H1 (cell line): ENCODE measurements at regions not wholly inside any gene's neighbourhood (a gene's known extent, or its start where the extent isn't known, plus 50 kb on each side); places are given as distances from the start of the nearest gene placed in this dataset.
"Not testable (repeated sequence)": the region's sequence is repeated elsewhere in the genome, so short reads cannot be mapped to it uniquely, and the experiment has no call there.

Experiments
- CTCF ChIA-PET: fragments of 300-600 bp; sonication (Branson Sonifier 250); formaldehyde crosslinking; loops from one replicate; lab custom pipeline; 2021; ENCODE audit not compliant: partially characterized antibody; lab: Charles Lee
- POLR2A ChIA-PET: fragments of 300-600 bp; sonication (Branson Sonifier 250); formaldehyde crosslinking; loops from one replicate; lab custom pipeline; 2021; ENCODE audit warnings: inconsistent platforms; ENCODE audit not compliant: partially characterized antibody; lab: Charles Lee
- DNase-seq, 2 experiments: peaks; one replicate each; pipeline versions ENCODE4 v3.0.0 to v3.0.0-alpha.2; 2010 to 2022; ENCODE audit warnings: low spot score in 2 of 2, low read depth in 1 of 2, mixed read lengths in 1 of 2
- FAIRE-seq: peaks from 2 replicates; lab custom pipeline; 2011; peaks lifted over from hg19 to GRCh38; lab: Jason Lieb, UNC
- H2AFZ ChIP-seq: 2 replicates; pipeline ENCODE4 v1.8.1; 2012; ENCODE audit warnings: low read length, inconsistent platforms
- H2AK5ac ChIP-seq: 2 replicates; pipeline ENCODE4 v1.6.1; 2013; ENCODE audit warnings: low read depth, low read length
- H2BK120ac ChIP-seq: replicated peaks from 2 replicates; pipeline ENCODE3; 2013; ENCODE audit warnings: low read depth, low read length, inconsistent platforms
- H2BK12ac ChIP-seq: 2 replicates; pipeline ENCODE4 v1.6.1; 2013; ENCODE audit warnings: low read depth, low read length
- H2BK15ac ChIP-seq: 2 replicates; pipeline ENCODE4 v1.6.1; 2013; ENCODE audit warnings: low read length
- H2BK20ac ChIP-seq: 2 replicates; pipeline ENCODE4 v1.6.1; 2013; ENCODE audit warnings: low read length
- H2BK5ac ChIP-seq: 2 replicates; pipeline ENCODE4 v1.6.1; 2013; ENCODE audit warnings: low read depth, low read length
- H3K14ac ChIP-seq: 2 replicates; pipeline ENCODE4 v1.6.1; 2013; ENCODE audit warnings: inconsistent platforms; ENCODE audit not compliant: insufficient read length
- H3K18ac ChIP-seq: 2 replicates; pipeline ENCODE4 v1.6.1; 2013; ENCODE audit warnings: low read length; ENCODE audit errors: extremely low read depth
- H3K23ac ChIP-seq: 2 replicates; pipeline ENCODE4 v1.6.1; 2013; ENCODE audit warnings: inconsistent platforms; ENCODE audit not compliant: insufficient read length
- H3K23me2 ChIP-seq: 2 replicates; pipeline ENCODE4 v1.6.1; 2013; ENCODE audit warnings: low read depth, low read length
- H3K27ac ChIP-seq: 2 replicates; pipeline ENCODE4 v1.6.1; 2011; ENCODE audit warnings: low read depth, low read length, inconsistent platforms
- H3K27me3 ChIP-seq, 4 experiments: replicated peaks in 1 of 4; 1 replicate in 1 of 4; 2 replicates in 3 of 4; pipeline versions ENCODE4 v1.6.1 to v1.8.1; 2011 to 2013; ENCODE audit warnings: low read length in 3 of 4, mild to moderate bottlenecking in 3 of 4, inconsistent platforms in 2 of 4, mixed read lengths in 2 of 4, moderate library complexity in 1 of 4; ENCODE audit not compliant: control insufficient read depth in 3 of 4, insufficient read depth in 3 of 4; ENCODE audit errors: extremely low read depth in 1 of 4
- H3K36me3 ChIP-seq, 4 experiments: 2 replicates each; pipeline versions ENCODE4 v1.6.1 to v1.8.1; 2011 to 2013; ENCODE audit warnings: mild to moderate bottlenecking in 4 of 4, low read length in 3 of 4, moderate library complexity in 2 of 4, control low read depth in 1 of 4, inconsistent platforms in 1 of 4; ENCODE audit not compliant: insufficient read depth in 4 of 4, control insufficient read depth in 2 of 4
- H3K4ac ChIP-seq: replicated peaks from 2 replicates; pipeline ENCODE3; 2013; ENCODE audit warnings: low read length, low read depth, mixed read lengths, inconsistent platforms; ENCODE audit not compliant: insufficient read length
- H3K4me1 ChIP-seq, 4 experiments: replicated peaks in 1 of 4; 1 replicate in 1 of 4; 2 replicates in 3 of 4; pipeline versions ENCODE4 v1.6.1 to v1.8.1; 2011 to 2013; ENCODE audit warnings: low read length in 3 of 4, inconsistent platforms in 2 of 4, mixed read lengths in 1 of 4; ENCODE audit not compliant: insufficient read depth in 4 of 4, control insufficient read depth in 3 of 4
- H3K4me2 ChIP-seq, 2 experiments: 2 replicates each; pipeline versions ENCODE4 v1.6.1 to v1.8.1; 2011 to 2013; ENCODE audit warnings: low read depth in 2 of 2, low read length in 2 of 2, control low read depth in 1 of 2, inconsistent platforms in 1 of 2, mild to moderate bottlenecking in 1 of 2; ENCODE audit not compliant: insufficient read depth in 1 of 2
- H3K4me3 ChIP-seq, 4 experiments: fragments of 200-600, 300-600 bp in 1 of 4; sonication (generic), shearing (Covaris generic), sonication (Bioruptor Twin) in 1 of 4; 2 replicates each; pipeline versions ENCODE4 v1.5.1 to v1.8.1; 2011 to 2016; ENCODE audit warnings: low read length in 4 of 4, low read depth in 3 of 4, control low read depth in 2 of 4, inconsistent platforms in 2 of 4, mild to moderate bottlenecking in 2 of 4, mixed read lengths in 1 of 4, moderate library complexity in 1 of 4; ENCODE audit not compliant: insufficient read depth in 2 of 4; ENCODE audit errors: extremely low read depth in 1 of 4
- H3K56ac ChIP-seq: replicated peaks from 2 replicates; pipeline ENCODE3; 2013; ENCODE audit warnings: low read depth, mild to moderate bottlenecking, mixed read lengths, low read length, inconsistent platforms; ENCODE audit not compliant: insufficient read length
- H3K79me1 ChIP-seq: 2 replicates; pipeline ENCODE4 v1.6.1; 2013; ENCODE audit warnings: low read depth, low read length, control low read depth
- H3K79me2 ChIP-seq, 2 experiments: 2 replicates each; pipeline versions ENCODE4 v1.6.1 to v1.8.1; 2012 to 2013; ENCODE audit warnings: low read length in 2 of 2, mild to moderate bottlenecking in 2 of 2, inconsistent platforms in 1 of 2; ENCODE audit not compliant: insufficient read depth in 2 of 2, control insufficient read depth in 1 of 2
- H3K9ac ChIP-seq, 4 experiments: replicated peaks in 1 of 4; 1 replicate in 1 of 4; 2 replicates in 3 of 4; pipeline versions ENCODE4 v1.6.1 to v1.8.1; 2011 to 2013; ENCODE audit warnings: low read depth in 3 of 4, low read length in 3 of 4, control low read depth in 2 of 4, mild to moderate bottlenecking in 2 of 4, moderate library complexity in 2 of 4, inconsistent platforms in 1 of 4; ENCODE audit errors: extremely low read depth in 1 of 4
- H3K9me3 ChIP-seq, 2 experiments: 2 replicates each; pipeline versions ENCODE4 v1.6.1 to v1.8.1; 2012 to 2013; ENCODE audit warnings: mild to moderate bottlenecking in 2 of 2, moderate library complexity in 2 of 2, control low read depth in 1 of 2, inconsistent platforms in 1 of 2, low read depth in 1 of 2, low read length in 1 of 2, mixed read lengths in 1 of 2; ENCODE audit not compliant: insufficient read depth in 2 of 2
- H4K20me1 ChIP-seq, 2 experiments: replicated peaks in 1 of 2; 2 replicates each; pipeline versions ENCODE3 to v1.8.1; 2011 to 2013; ENCODE audit warnings: inconsistent platforms in 2 of 2, low read length in 2 of 2, mild to moderate bottlenecking in 1 of 2; ENCODE audit not compliant: insufficient read depth in 2 of 2, control insufficient read depth in 1 of 2
- H4K5ac ChIP-seq: 2 replicates; pipeline ENCODE4 v1.6.1; 2013; ENCODE audit warnings: low read length, low read depth, mixed read lengths, inconsistent platforms; ENCODE audit not compliant: insufficient read length
- H4K8ac ChIP-seq: 2 replicates; pipeline ENCODE4 v1.8.0; 2013; ENCODE audit warnings: mild to moderate bottlenecking, moderate library complexity, low read length, inconsistent platforms; ENCODE audit not compliant: insufficient read depth; ENCODE audit errors: extremely low read depth
- H4K91ac ChIP-seq: replicated peaks from 2 replicates; pipeline ENCODE3; 2013; ENCODE audit warnings: low read length, mixed read lengths, inconsistent platforms; ENCODE audit not compliant: insufficient read length
- WGBS, 2 experiments: shearing (Covaris generic) in 1 of 2; methylation state at CpG; one replicate each; pipeline versions ENCODE4 v1.1.6 to v1.1.7; 2013 to 2015; ENCODE audit warnings: low lambda C conversion rate in 2 of 2, mixed read lengths in 2 of 2, inconsistent platforms in 1 of 2, low coverage in 1 of 2, missing lambda C conversion rate in 1 of 2; ENCODE audit not compliant: insufficient replicate concordance in 2 of 2, insufficient coverage in 1 of 2, insufficient read length in 1 of 2; ENCODE audit errors: extremely low coverage in 1 of 2, missing lambda C conversion rate in 1 of 2; 5-methylcytosine and 5-hydroxymethylcytosine counted together

DNA sequence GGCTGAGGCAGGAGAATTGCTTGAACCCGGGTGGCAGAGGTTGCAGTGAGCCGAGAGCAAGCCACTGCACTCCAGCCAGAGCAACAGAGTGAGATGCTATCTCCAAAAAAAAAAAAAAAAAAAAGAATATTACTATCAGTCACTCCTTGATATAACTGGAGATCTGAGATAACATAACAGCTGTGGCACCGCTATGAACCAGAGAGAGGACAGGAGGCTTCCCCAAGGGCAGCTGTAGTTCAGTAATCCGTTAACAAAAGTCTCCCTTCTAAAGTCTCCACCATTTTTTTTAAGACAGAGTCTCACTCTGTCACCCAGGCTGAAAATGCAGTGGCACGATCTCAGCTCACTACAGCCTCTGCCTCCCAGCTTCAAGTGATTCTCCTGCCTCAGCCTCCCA is 120.5 kb downstream of the SEPTIN7 start:
- H2BK15ac ChIP-seq, H4K8ac ChIP-seq, H3K4me1 ChIP-seq, H3K4me2 ChIP-seq, H4K20me1 ChIP-seq, POLR2A ChIA-PET, H3K36me3 ChIP-seq, H3K27ac ChIP-seq, H3K56ac ChIP-seq, H4K5ac ChIP-seq, FAIRE-seq, H2AK5ac ChIP-seq, H3K9me3 ChIP-seq, H3K23me2 ChIP-seq, H2AFZ ChIP-seq, H3K79me1 ChIP-seq, H2BK12ac ChIP-seq, H3K18ac ChIP-seq, H2BK20ac ChIP-seq, H3K23ac ChIP-seq, H2BK5ac ChIP-seq, H3K79me2 ChIP-seq, H3K27me3 ChIP-seq, H3K4ac ChIP-seq, H4K91ac ChIP-seq, H2BK120ac ChIP-seq, H3K14ac ChIP-seq, H3K4me3 ChIP-seq, H3K9ac ChIP-seq: not testable (repeated sequence)
- peak in 1 of 2 experiments; percentile 11 for DNase-seq
- CTCF ChIA-PET: interaction anchor here (0.6 to 1.8 kb wide), 3 partner anchors 51 to 99 kb away, joined by 3 to 6 read pairs (median 3); no protein-coding TSS in a partner anchor
- WGBS, 2 experiments: 77% methylated on average over 5 of the region's 5 CpGs; no CpG with 5 or more reads in 1 of the 2 experiments

DNA sequence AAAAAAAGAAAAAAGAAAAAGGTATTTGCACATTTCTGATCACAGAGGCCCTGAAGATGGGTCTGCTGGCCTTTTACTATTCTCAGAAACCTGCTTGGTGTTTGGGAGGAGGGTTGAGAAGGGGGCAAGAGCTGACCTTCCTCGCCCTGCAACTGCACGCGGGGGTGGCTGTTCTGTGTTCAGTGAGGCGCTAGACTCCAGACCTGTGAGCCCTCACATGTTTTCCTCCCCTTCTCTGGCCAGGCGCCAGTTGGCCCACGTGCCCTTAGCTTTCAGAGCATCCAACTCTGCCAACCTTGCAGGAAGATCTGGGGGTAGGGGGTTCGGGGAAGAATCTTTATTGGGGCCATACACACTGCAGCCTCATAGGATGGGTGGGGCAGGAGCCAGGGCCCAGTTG is 123.8 kb downstream of the SEPTIN7 start:
- FAIRE-seq, H4K91ac ChIP-seq, H3K23ac ChIP-seq, H2BK15ac ChIP-seq, H3K4me1 ChIP-seq, H3K4me2 ChIP-seq, H3K36me3 ChIP-seq, H4K5ac ChIP-seq, H2BK20ac ChIP-seq, H2BK5ac ChIP-seq, H4K8ac ChIP-seq, H3K79me1 ChIP-seq, H3K79me2 ChIP-seq, H3K4ac ChIP-seq, H3K23me2 ChIP-seq, H3K14ac ChIP-seq, H3K9me3 ChIP-seq, H3K4me3 ChIP-seq, POLR2A ChIA-PET, H3K9ac ChIP-seq, H3K27me3 ChIP-seq, H2BK120ac ChIP-seq, H2AFZ ChIP-seq, H2BK12ac ChIP-seq, H3K27ac ChIP-seq, H4K20me1 ChIP-seq, H3K56ac ChIP-seq, H3K18ac ChIP-seq, H2AK5ac ChIP-seq: not testable (repeated sequence)
- CTCF ChIA-PET: interaction anchor here (1.4 kb wide), 1 partner anchor 51 kb away, joined by 3 read pairs; no protein-coding TSS in a partner anchor
- 78% methylated on average over 7 of the region's 7 CpGs; no CpG with 5 or more reads in 1 of the 2 experiments for WGBS, 2 experiments
- peak in 1 of 2 experiments; percentile 14 for DNase-seq
